Mesodermal cell (in vitro differentiated cells): ENCODE measurements at regions not wholly inside any gene's neighbourhood (a gene's known extent, or its start where the extent isn't known, plus 50 kb on each side); places are given as distances from the start of the nearest gene placed in this dataset.

ENCODE experiments used
- H3K27ac ChIP-seq: 2 replicates; pipeline ENCODE4 v1.7.0; 2013; ENCODE audit warnings: mild to moderate bottlenecking, low read depth, low read length, moderate library complexity; ENCODE audit not compliant: severe bottlenecking
- H3K36me3 ChIP-seq: 2 replicates; pipeline ENCODE4 v1.7.1; 2013; ENCODE audit warnings: mild to moderate bottlenecking, low read length, moderate library complexity; ENCODE audit not compliant: control insufficient read depth, insufficient read depth
- H3K4me1 ChIP-seq: one replicate; pipeline ENCODE4 v1.7.1; 2013; ENCODE audit warnings: mild to moderate bottlenecking, low read length; ENCODE audit not compliant: insufficient read depth, control insufficient read depth, poor library complexity, severe bottlenecking
- H3K4me3 ChIP-seq: 2 replicates; pipeline ENCODE4 v1.7.0; 2013; ENCODE audit warnings: low read length, control low read depth, mild to moderate bottlenecking; ENCODE audit not compliant: insufficient read depth, poor library complexity, severe bottlenecking; ENCODE audit errors: extremely low read depth
- H3K9me3 ChIP-seq: 2 replicates; pipeline ENCODE4 v1.7.1; 2013; ENCODE audit warnings: mild to moderate bottlenecking, low read length, moderate library complexity; ENCODE audit not compliant: control insufficient read depth
- WGBS, 2 experiments: methylation state at CpG; one replicate each; pipeline ENCODE4 v1.1.5; 2013; ENCODE audit warnings: missing lambda C conversion rate in 2 of 2; ENCODE audit not compliant: insufficient coverage in 2 of 2; 5-methylcytosine and 5-hydroxymethylcytosine counted together

GRCh38 chr10:78332012-78332411 lies 298.3 kb downstream of the RPS24 start:
- H3K27ac ChIP-seq: no peak overlapping the region
- H3K4me1 ChIP-seq: peaks cover 6% of the 10 kb centered on the region
- peaks cover 16% of the 10 kb centered on the region for H3K9me3 ChIP-seq
- 96 to 97% methylated on average over 6 of the region's 7 CpGs for WGBS, 2 experiments
- no peak overlapping the region for H3K4me3 ChIP-seq
- H3K36me3 ChIP-seq: no peaks in the 10 kb centered on the region

GRCh38 chr10:78332657-78333056 lies 299.0 kb downstream of the RPS24 start:
- Histone ChIP-seq H3K36me3 (no peaks in the 10 kb centered on the region), H3K4me3 (no peak overlapping the region), H3K9me3 (peaks cover 11% of the 10 kb centered on the region), H3K4me1 (peaks cover 6% of the 10 kb centered on the region), H3K27ac (no peak overlapping the region)

- 88 to 96% methylated on average over 9 of the region's 9 CpGs for WGBS, 2 experiments
- H3K36me3 ChIP-seq: no peaks in the 10 kb centered on the region
These were observed 299.9 kb downstream of the RPS24 start for GRCh38 chr10:78333362-78334143.

GRCh38 chr10:78335371-78335690 lies 301.7 kb downstream of the RPS24 start:
- H3K36me3 ChIP-seq: no peaks in the 10 kb centered on the region
- no peak overlapping the region for H3K4me3 ChIP-seq
- WGBS, 2 experiments: 83% methylated on average over 1 of the region's 1 CpG; no CpG with 5 or more reads in 1 of the 2 experiments
- peaks cover 6% of the 10 kb centered on the region for H3K4me1 ChIP-seq
- no peak overlapping the region for H3K27ac ChIP-seq
- peaks cover 7% of the 10 kb centered on the region for H3K9me3 ChIP-seq

More at GRCh38 chr10:78333362-78334143, 299.9 kb downstream of the RPS24 start:
- Histone ChIP-seq H3K27ac (no peak overlapping the region), H3K4me1 (peaks cover 6% of the 10 kb centered on the region), H3K4me3 (no peak overlapping the region), H3K9me3 (peaks cover 7% of the 10 kb centered on the region)

- Histone ChIP-seq H3K4me1 (peaks cover 6% of the 10 kb centered on the region), H3K36me3 (no peaks in the 10 kb centered on the region), H3K4me3 (no peak overlapping the region), H3K27ac (no peak overlapping the region), H3K9me3 (peaks cover 7% of the 10 kb centered on the region)
- WGBS, 2 experiments: 79 to 93% methylated on average over 4 of the region's 5 CpGs
These were observed 302.2 kb downstream of the RPS24 start for GRCh38 chr10:78335691-78336401.

- WGBS, 2 experiments: 60 to 82% methylated on average over 1 to 2 of the region's 2 CpGs
- no peak overlapping the region for H3K27ac ChIP-seq
- no peaks in the 10 kb centered on the region for H3K36me3 ChIP-seq
These were observed 302.7 kb downstream of the RPS24 start for GRCh38 chr10:78336402-78336791.

GRCh38 chr10:78337016-78337415 lies 303.4 kb downstream of the RPS24 start:
- peaks cover 2% of the 10 kb centered on the region for H3K4me1 ChIP-seq
- no peak overlapping the region for H3K27ac ChIP-seq
- WGBS, 2 experiments: 51 to 76% methylated on average over 2 to 3 of the region's 4 CpGs
- H3K4me3 ChIP-seq: no peak overlapping the region
- no peaks in the 10 kb centered on the region for H3K36me3 ChIP-seq
- H3K9me3 ChIP-seq: peaks cover 7% of the 10 kb centered on the region

More at GRCh38 chr10:78336402-78336791, 302.7 kb downstream of the RPS24 start:
- H3K9me3 ChIP-seq: peaks cover 7% of the 10 kb centered on the region
- H3K4me3 ChIP-seq: no peak overlapping the region
- peaks cover 6% of the 10 kb centered on the region for H3K4me1 ChIP-seq

GRCh38 chr10:78337646-78338391 lies 304.2 kb downstream of the RPS24 start:
- H3K36me3 ChIP-seq: no peaks in the 10 kb centered on the region
- H3K4me1 ChIP-seq: peaks cover 2% of the 10 kb centered on the region
- H3K27ac ChIP-seq: no peak overlapping the region
- no peak overlapping the region for H3K4me3 ChIP-seq
- H3K9me3 ChIP-seq: peaks cover 7% of the 10 kb centered on the region
- 92 to 99% methylated on average over 9 of the region's 10 CpGs for WGBS, 2 experiments

GRCh38 chr10:78338717-78339116 lies 305.1 kb downstream of the RPS24 start:
- 86 to 95% methylated on average over 4 of the region's 4 CpGs for WGBS, 2 experiments
- peaks cover 7% of the 10 kb centered on the region for H3K9me3 ChIP-seq
- peaks cover 5% of the 10 kb centered on the region for H3K4me1 ChIP-seq
- H3K36me3 ChIP-seq: no peaks in the 10 kb centered on the region
- H3K27ac ChIP-seq: no peak overlapping the region
- H3K4me3 ChIP-seq: no peak overlapping the region

GRCh38 chr10:78339251-78339650 lies 305.6 kb downstream of the RPS24 start:
- Histone ChIP-seq H3K4me3 (no peak overlapping the region), H3K27ac (no peak overlapping the region), H3K9me3 (peaks cover 2% of the 10 kb centered on the region), H3K36me3 (no peaks in the 10 kb centered on the region), H3K4me1 (peaks cover 5% of the 10 kb centered on the region)
- 40 to 86% methylated on average over 1 of the region's 4 CpGs for WGBS, 2 experiments
